Choroid plexus epithelial cell (primary cell): ENCODE measurements at regions not wholly inside any gene's neighbourhood (a gene's known extent, or its start where the extent isn't known, plus 50 kb on each side); places are given as distances from the start of the nearest gene placed in this dataset.
"Not testable (repeated sequence)": the region's sequence is repeated elsewhere in the genome, so short reads cannot be mapped to it uniquely, and the experiment has no call there.

Experiments used
- DNase-seq: peaks from one replicate; pipeline ENCODE4 v3.0.0-alpha.2; 2010; ENCODE audit warnings: low read depth
- H3K4me3 ChIP-seq: 2 replicates; pipeline ENCODE4 v1.5.1; 2011; ENCODE audit warnings: low read depth, mild to moderate bottlenecking, control low read depth, low read length, moderate library complexity
- CTCF ChIP-seq: conservative IDR thresholded peaks from 2 replicates; pipeline ENCODE4 v1.5.1; 2011; ENCODE audit warnings: low read depth, mild to moderate bottlenecking, control low read depth, inconsistent platforms, low read length, moderate library complexity

GRCh38 chr9:82777366-82777765, 285.6 kb downstream of the RASEF start:
- TF ChIP-seq CTCF: no peak
- DNase-seq: no peak

GRCh38 chr9:82778923-82779322, 284.0 kb downstream of the RASEF start:
- DNase-seq, H3K4me3 ChIP-seq: not testable (repeated sequence)

More at GRCh38 chr9:82777366-82777765, 285.6 kb downstream of the RASEF start:
- H3K4me3 ChIP-seq: no peak overlapping the region

GRCh38 chr9:82780017-82780416, 282.9 kb downstream of the RASEF start:
- no peak for TF ChIP-seq CTCF
- DNase-seq: no peak
- no peak overlapping the region for H3K4me3 ChIP-seq

GRCh38 chr9:82781921-82782392, 281.0 kb downstream of the RASEF start:
- no peak overlapping the region for H3K4me3 ChIP-seq
- no peak for DNase-seq
- TF ChIP-seq CTCF: no peak

GRCh38 chr9:82783045-82783444, 279.9 kb downstream of the RASEF start:
- DNase-seq: no peak
- TF ChIP-seq CTCF: no peak
- H3K4me3 ChIP-seq: no peak overlapping the region

- no peak overlapping the region for H3K4me3 ChIP-seq
- DNase-seq: no peak
- no peak for TF ChIP-seq CTCF
Observed at GRCh38 chr9:82784589-82784988, 278.4 kb downstream of the RASEF start.

- TF ChIP-seq CTCF: no peak
- DNase-seq: no peak
Observed at GRCh38 chr9:82789155-82789824, 273.7 kb downstream of the RASEF start.

More at GRCh38 chr9:82789155-82789824, 273.7 kb downstream of the RASEF start:
- no peak overlapping the region for H3K4me3 ChIP-seq
